Activated CD8-positive, alpha-beta T cell treated with anti-CD3 and anti-CD28 coated beads, Interleukin-2, amount 10 ng/mL, durations not matched to agents 7 days and 5 days (primary cell): ENCODE measurements at regions not wholly inside any gene's neighbourhood (a gene's known extent, or its start where the extent isn't known, plus 50 kb on each side); places are given as distances from the start of the nearest gene placed in this dataset.
"Not testable (repeated sequence)": the region's sequence is repeated elsewhere in the genome, so short reads cannot be mapped to it uniquely, and the experiment has no call there.

Experiments used
- ATAC-seq: fragments of 150-1000 bp; cut with Tn5 transposase; one replicate; pipeline ENCODE4 v1.10.0; 2021; ENCODE audit warnings: moderate library complexity
- CTCF ChIA-PET: fragments of 350-600 bp; sonication (Branson Sonifier 250); formaldehyde crosslinking; loops from one replicate; lab custom pipeline; 2021; ENCODE audit warnings: antibody characterized with exemption; lab: Charles Lee
- POLR2A ChIA-PET: fragments of 350-600 bp; sonication (Branson Sonifier 250); formaldehyde crosslinking; loops from one replicate; lab custom pipeline; 2021; ENCODE audit warnings: antibody characterized with exemption; lab: Charles Lee
- DNase-seq: peaks from one replicate; pipeline ENCODE4 v3.0.0-alpha.2; 2020
- H3K27ac Mint-ChIP-seq: one replicate; pipeline ENCODE4 v1.8.0; 2021; ENCODE audit warnings: mild to moderate bottlenecking, mixed read lengths
- H3K27me3 Mint-ChIP-seq: one replicate; pipeline ENCODE4 v1.8.0; 2021; ENCODE audit warnings: low read depth, mixed read lengths
- H3K36me3 Mint-ChIP-seq: one replicate; pipeline ENCODE4 v1.8.0; 2021; ENCODE audit warnings: low read depth, mixed read lengths
- H3K4me1 Mint-ChIP-seq: one replicate; pipeline ENCODE4 v1.8.0; 2021; ENCODE audit warnings: low read depth, mixed read lengths
- H3K4me3 Mint-ChIP-seq: one replicate; pipeline ENCODE4 v1.8.0; 2021; ENCODE audit warnings: mild to moderate bottlenecking, mixed read lengths
- H3K9me3 Mint-ChIP-seq: one replicate; pipeline ENCODE4 v1.8.0; 2022; ENCODE audit warnings: mixed read lengths; ENCODE audit not compliant: insufficient read depth

DNA sequence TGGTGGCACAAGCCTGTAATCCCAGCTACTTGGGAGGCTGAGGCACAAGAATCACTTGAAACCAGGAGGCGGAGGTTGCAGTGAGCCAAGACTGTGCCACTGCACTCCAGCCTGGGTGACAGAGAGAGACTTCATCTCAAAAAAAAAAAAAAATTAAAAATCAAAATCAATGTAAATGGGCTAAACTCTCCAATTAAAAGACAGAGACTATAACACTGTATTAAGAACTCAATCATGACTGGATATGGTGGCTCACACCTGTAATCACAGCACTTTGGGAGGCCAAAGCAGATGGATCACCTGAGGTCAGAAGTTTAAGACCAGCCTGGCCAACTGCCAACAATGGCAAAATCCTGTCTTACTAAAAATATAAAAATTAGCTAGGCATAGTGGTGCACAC, 68.4 kb upstream of the HMGXB4 start:
- H3K27me3 Mint-ChIP-seq, CTCF ChIA-PET, POLR2A ChIA-PET, H3K4me1 Mint-ChIP-seq, H3K27ac Mint-ChIP-seq, H3K36me3 Mint-ChIP-seq, H3K4me3 Mint-ChIP-seq, DNase-seq, H3K9me3 Mint-ChIP-seq, ATAC-seq: not testable (repeated sequence)

DNA sequence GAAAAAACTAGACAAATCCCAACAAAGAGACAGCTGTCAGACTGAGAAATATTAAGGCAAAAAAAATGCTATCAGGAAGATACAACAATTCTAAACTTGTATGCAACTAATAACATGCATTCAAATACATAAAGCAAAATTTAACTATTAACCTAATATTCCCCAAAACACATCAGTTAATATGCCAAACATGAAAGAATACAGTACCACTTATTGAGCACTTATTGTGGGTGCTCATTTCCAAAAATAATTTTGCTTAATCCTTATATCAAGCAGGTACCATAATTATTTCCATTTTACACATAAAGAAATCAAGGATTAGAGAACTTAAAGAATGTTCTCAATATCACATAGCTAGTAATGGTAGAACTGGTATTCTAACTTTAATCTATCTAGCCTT, 67.7 kb upstream of the HMGXB4 start:
- Mint-ChIP-seq H3K4me1 (no peaks in the 10 kb centered on the region), H3K27ac (no peak overlapping the region)

DNA sequence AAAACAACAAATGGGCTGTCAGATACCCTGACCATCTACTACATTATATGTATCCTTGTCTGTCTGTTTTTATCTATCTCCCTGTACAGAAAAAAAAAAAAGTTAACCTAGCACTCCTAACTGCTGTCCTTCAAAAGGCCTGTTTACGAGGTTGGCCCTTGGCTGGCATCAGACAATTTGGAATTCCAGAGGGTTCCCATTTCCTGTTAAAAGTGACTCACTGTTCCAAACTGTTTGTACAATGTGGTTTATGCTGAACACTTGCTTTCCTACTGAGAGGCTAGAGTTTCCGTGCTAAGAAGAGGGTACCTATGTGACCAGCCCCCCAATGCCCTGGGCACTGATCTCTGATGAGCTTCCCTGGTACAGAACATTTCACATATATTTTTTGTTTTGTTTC, 65.9 kb upstream of the HMGXB4 start:
- DNase-seq (no peak), ATAC-seq (no peak)
- ChIA-PET POLR2A (no interaction called here), CTCF (no interaction called here)
- Mint-ChIP-seq H3K9me3 (no peaks in the 10 kb centered on the region), H3K27me3 (no peaks in the 10 kb centered on the region), H3K4me1 (no peaks in the 10 kb centered on the region), H3K4me3 (no peak overlapping the region), H3K27ac (no peak overlapping the region), H3K36me3 (peaks cover 1% of the 10 kb centered on the region)

More for the DNA sequence above, 67.7 kb upstream of the HMGXB4 start:
- no peak for DNase-seq
- Mint-ChIP-seq H3K4me3 (no peak overlapping the region), H3K27me3 (no peaks in the 10 kb centered on the region), H3K36me3 (peaks cover 1% of the 10 kb centered on the region), H3K9me3 (no peaks in the 10 kb centered on the region)
- POLR2A ChIA-PET = no interaction called here
- no peak for ATAC-seq
- CTCF ChIA-PET = no interaction called here

- no peaks in the 10 kb centered on the region for H3K4me1 Mint-ChIP-seq
- ATAC-seq (no peak), DNase-seq (no peak)
- ChIA-PET POLR2A (no interaction called here), CTCF (no interaction called here)
- no peaks in the 10 kb centered on the region for H3K27me3 Mint-ChIP-seq
- H3K27ac Mint-ChIP-seq = no peak overlapping the region
- no peaks in the 10 kb centered on the region for H3K9me3 Mint-ChIP-seq
- no peak overlapping the region for H3K4me3 Mint-ChIP-seq
- H3K36me3 Mint-ChIP-seq = peaks cover 1% of the 10 kb centered on the region
Observed at GRCh38 chr22:35192129-35192918, 65.0 kb upstream of the HMGXB4 start.

DNA sequence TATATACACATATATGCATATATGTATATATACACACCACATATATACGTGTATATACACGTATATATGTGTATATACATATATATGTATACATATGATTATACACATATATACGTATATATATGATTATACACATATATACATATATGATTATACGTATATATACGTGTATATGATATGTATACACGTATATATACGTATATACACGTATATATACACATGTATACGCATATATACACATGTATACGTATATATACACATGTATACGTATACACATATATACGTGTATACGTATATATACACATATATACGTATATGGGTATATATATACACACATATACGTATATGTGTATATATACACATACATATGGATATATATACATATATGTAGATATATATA, 62.1 kb upstream of the HMGXB4 start:
- H3K4me3 Mint-ChIP-seq = no peak overlapping the region
- ATAC-seq (no peak), DNase-seq (no peak)
- H3K9me3 Mint-ChIP-seq = no peaks in the 10 kb centered on the region
- peaks cover under 1% of the 10 kb centered on the region for H3K36me3 Mint-ChIP-seq
- H3K27ac Mint-ChIP-seq = no peak overlapping the region
- CTCF ChIA-PET = no interaction called here
- H3K4me1 Mint-ChIP-seq = no peaks in the 10 kb centered on the region
- peaks cover 4% of the 10 kb centered on the region for H3K27me3 Mint-ChIP-seq
- POLR2A ChIA-PET = no interaction called here

GRCh38 chr22:35195821-35196220, 61.5 kb upstream of the HMGXB4 start:
- ChIA-PET POLR2A (no interaction called here), CTCF (no interaction called here)
- no peaks in the 10 kb centered on the region for H3K9me3 Mint-ChIP-seq
- no peaks in the 10 kb centered on the region for H3K4me1 Mint-ChIP-seq
- no peak for DNase-seq
- H3K27me3 Mint-ChIP-seq = peaks cover 4% of the 10 kb centered on the region
- no peak overlapping the region for H3K27ac Mint-ChIP-seq
- no peak overlapping the region for H3K4me3 Mint-ChIP-seq
- H3K36me3 Mint-ChIP-seq = no peaks in the 10 kb centered on the region
- ATAC-seq = no peak

GRCh38 chr22:35197071-35197470, 60.2 kb upstream of the HMGXB4 start:
- POLR2A ChIA-PET = interaction anchor here (1.1 kb wide), 1 partner anchor 9 kb away, joined by 3 read pairs; no protein-coding TSS in a partner anchor
- DNase-seq = no peak
- no peaks in the 10 kb centered on the region for H3K4me1 Mint-ChIP-seq
- peaks cover 4% of the 10 kb centered on the region for H3K27me3 Mint-ChIP-seq
- no peaks in the 10 kb centered on the region for H3K9me3 Mint-ChIP-seq
- CTCF ChIA-PET = no interaction called here
- no peak overlapping the region for H3K27ac Mint-ChIP-seq
- no peaks in the 10 kb centered on the region for H3K36me3 Mint-ChIP-seq
- no peak overlapping the region for H3K4me3 Mint-ChIP-seq
- ATAC-seq = no peak

DNA sequence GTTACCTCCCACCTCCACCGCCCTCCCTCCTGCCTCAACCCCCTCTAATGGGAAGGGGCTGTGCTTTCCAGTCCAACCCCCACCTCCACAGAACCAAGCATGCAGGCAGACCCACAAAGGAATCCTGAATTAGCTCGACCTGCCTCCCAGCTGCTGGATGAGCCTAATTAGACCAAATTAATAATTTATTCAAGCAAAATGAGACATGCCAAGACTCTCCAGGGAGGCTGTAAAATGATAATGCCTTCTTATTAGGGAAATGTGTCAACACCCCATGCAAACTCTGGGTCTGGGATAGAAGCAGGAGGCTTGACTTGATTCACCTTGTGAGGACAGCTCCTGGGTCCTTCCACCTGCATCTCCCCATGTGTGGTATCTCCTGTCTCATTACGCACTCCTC, 59.4 kb upstream of the HMGXB4 start:
- no peak overlapping the region for H3K27ac Mint-ChIP-seq
- no peaks in the 10 kb centered on the region for H3K9me3 Mint-ChIP-seq
- no peaks in the 10 kb centered on the region for H3K36me3 Mint-ChIP-seq
- ATAC-seq (no peak), DNase-seq (no peak)
- CTCF ChIA-PET = interaction anchor here (1.1 kb wide), 1 partner anchor 34 kb away, joined by 6 read pairs; no protein-coding TSS in a partner anchor
- no peak overlapping the region for H3K4me3 Mint-ChIP-seq
- POLR2A ChIA-PET = interaction anchor here (1.1 kb wide), 1 partner anchor 9 kb away, joined by 3 read pairs; no protein-coding TSS in a partner anchor
- H3K4me1 Mint-ChIP-seq = no peaks in the 10 kb centered on the region
- H3K27me3 Mint-ChIP-seq = peaks cover 4% of the 10 kb centered on the region

- Mint-ChIP-seq H3K9me3 (no peaks in the 10 kb centered on the region), H3K36me3 (no peaks in the 10 kb centered on the region), H3K27me3 (peaks cover 4% of the 10 kb centered on the region), H3K27ac (no peak overlapping the region), H3K4me1 (no peaks in the 10 kb centered on the region), H3K4me3 (no peak overlapping the region)
- CTCF ChIA-PET = interaction anchor here (1.1 kb wide), 1 partner anchor 33 kb away, joined by 6 read pairs; no protein-coding TSS in a partner anchor
- DNase-seq = no peak
- no peak for ATAC-seq
- POLR2A ChIA-PET = no interaction called here
Observed at GRCh38 chr22:35198738-35199137, 58.6 kb upstream of the HMGXB4 start.

- no peak for ATAC-seq
- CTCF ChIA-PET = no interaction called here
- POLR2A ChIA-PET = no interaction called here
Observed at GRCh38 chr22:35202376-35202775, 54.9 kb upstream of the HMGXB4 start.

GRCh38 chr22:35203583-35203982, 53.7 kb upstream of the HMGXB4 start:
- ATAC-seq = no peak
- DNase-seq = no peak
- Mint-ChIP-seq H3K36me3 (no peaks in the 10 kb centered on the region), H3K9me3 (no peaks in the 10 kb centered on the region), H3K27ac (no peak overlapping the region), H3K4me1 (no peaks in the 10 kb centered on the region), H3K4me3 (no peak overlapping the region), H3K27me3 (peaks cover 5% of the 10 kb centered on the region)
- CTCF ChIA-PET = no interaction called here
- POLR2A ChIA-PET = no interaction called here

More at GRCh38 chr22:35202376-35202775, 54.9 kb upstream of the HMGXB4 start:
- H3K36me3 Mint-ChIP-seq = no peaks in the 10 kb centered on the region
- H3K4me3 Mint-ChIP-seq = no peak overlapping the region
- peaks cover 5% of the 10 kb centered on the region for H3K27me3 Mint-ChIP-seq
- DNase-seq = no peak
- H3K9me3 Mint-ChIP-seq = no peaks in the 10 kb centered on the region
- no peaks in the 10 kb centered on the region for H3K4me1 Mint-ChIP-seq
- H3K27ac Mint-ChIP-seq = no peak overlapping the region

- no peak for DNase-seq
- ChIA-PET POLR2A (no interaction called here), CTCF (no interaction called here)
- no peaks in the 10 kb centered on the region for H3K36me3 Mint-ChIP-seq
- no peak for ATAC-seq
- no peaks in the 10 kb centered on the region for H3K4me1 Mint-ChIP-seq
- no peak overlapping the region for H3K27ac Mint-ChIP-seq
- no peak overlapping the region for H3K4me3 Mint-ChIP-seq
- no peaks in the 10 kb centered on the region for H3K9me3 Mint-ChIP-seq
- peaks cover 5% of the 10 kb centered on the region for H3K27me3 Mint-ChIP-seq
Observed at GRCh38 chr22:35204807-35205775, 52.2 kb upstream of the HMGXB4 start.
